Activated CD4-positive, alpha-beta T cell treated with anti-CD3 and anti-CD28 coated beads, Interleukin-2, amount 50 U/mL, for 1 hour (primary cell): ENCODE measurements at regions not wholly inside any gene's neighbourhood (a gene's known extent, or its start where the extent isn't known, plus 50 kb on each side); places are given as distances from the start of the nearest gene placed in this dataset.

Experiments used
- DNase-seq: peaks from one replicate; pipeline ENCODE4 v3.0.0-alpha.2; 2020

- no peak for DNase-seq
Observed at GRCh38 chr21:34192646-34193285, 119.4 kb downstream of the MRPS6 start.

GRCh38 chr21:34195335-34195734 lies 122.0 kb downstream of the MRPS6 start:
- no peak for DNase-seq

GRCh38 chr21:34196996-34197395 lies 123.6 kb downstream of the MRPS6 start:
- no peak for DNase-seq

GRCh38 chr21:34197561-34197960 lies 124.2 kb downstream of the MRPS6 start:
- DNase-seq, result no peak

GRCh38 chr21:34198231-34199120 lies 125.1 kb downstream of the MRPS6 start:
- DNase-seq, result no peak

GRCh38 chr21:34199121-34199910 lies 125.9 kb downstream of the MRPS6 start:
- DNase-seq, result no peak

- DNase-seq, result no peak
Observed at GRCh38 chr21:34200288-34200905, 127.0 kb downstream of the MRPS6 start.

- DNase-seq, result no peak
Observed at GRCh38 chr21:34201001-34201400, 127.6 kb downstream of the MRPS6 start.

GRCh38 chr21:34201481-34201858 lies 128.1 kb downstream of the MRPS6 start:
- no peak for DNase-seq

GRCh38 chr21:34202553-34203372 lies 129.4 kb downstream of the MRPS6 start:
- no peak for DNase-seq

GRCh38 chr21:34203851-34204420 lies 130.6 kb downstream of the MRPS6 start:
- no peak for DNase-seq

GRCh38 chr21:34204481-34205439 lies 131.4 kb downstream of the MRPS6 start:
- DNase-seq, result no peak

- no peak for DNase-seq
Observed at GRCh38 chr21:34205811-34206571, 132.6 kb downstream of the MRPS6 start.

GRCh38 chr21:34213959-34214358 lies 140.6 kb downstream of the MRPS6 start:
- no peak for DNase-seq

- no peak for DNase-seq
Observed at GRCh38 chr21:34215501-34215900, 142.1 kb downstream of the MRPS6 start.

GRCh38 chr21:34215911-34216717 lies 142.7 kb downstream of the MRPS6 start:
- no peak for DNase-seq

GRCh38 chr21:34216718-34217032 lies 143.3 kb downstream of the MRPS6 start:
- DNase-seq, result no peak

GRCh38 chr21:34217263-34217662 lies 143.9 kb downstream of the MRPS6 start:
- DNase-seq, result no peak
